Activated gamma-delta T cell treated with anti-CD3 and anti-CD28 coated beads, Interleukin-2, amount 50 U/mL, for 16 hours (primary cell): ENCODE measurements at regions not wholly inside any gene's neighbourhood (a gene's known extent, or its start where the extent isn't known, plus 50 kb on each side); places are given as distances from the start of the nearest gene placed in this dataset.
"Not testable (repeated sequence)": the region's sequence is repeated elsewhere in the genome, so short reads cannot be mapped to it uniquely, and the experiment has no call there.

ENCODE experiments used
- DNase-seq: peaks from one replicate; pipeline ENCODE4 v3.0.0-alpha.2; 2020; ENCODE audit warnings: low read depth

- DNase-seq, result no peak
These were observed 95.7 kb upstream of the ZNF648 start for GRCh38 chr1:182157187-182157586.

DNA sequence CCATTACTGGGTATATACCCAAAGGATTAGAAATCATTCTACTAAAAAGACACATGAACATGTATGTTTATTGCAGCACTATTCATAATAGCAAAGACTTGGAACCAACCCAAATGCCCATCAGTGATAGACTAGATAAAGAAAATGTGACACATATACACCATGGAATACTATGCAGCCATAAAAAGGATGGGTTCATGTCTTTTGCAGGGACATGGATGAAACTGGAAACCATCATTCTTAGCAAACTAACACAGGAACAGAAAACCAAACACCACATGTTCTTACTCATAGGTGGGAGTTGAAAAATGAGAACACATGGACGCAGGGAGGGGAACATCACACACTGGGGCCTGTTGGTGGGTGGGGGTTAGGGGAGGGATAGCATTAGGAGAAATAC lies 92.9 kb upstream of the ZNF648 start:
- not testable (repeated sequence) for DNase-seq

DNA sequence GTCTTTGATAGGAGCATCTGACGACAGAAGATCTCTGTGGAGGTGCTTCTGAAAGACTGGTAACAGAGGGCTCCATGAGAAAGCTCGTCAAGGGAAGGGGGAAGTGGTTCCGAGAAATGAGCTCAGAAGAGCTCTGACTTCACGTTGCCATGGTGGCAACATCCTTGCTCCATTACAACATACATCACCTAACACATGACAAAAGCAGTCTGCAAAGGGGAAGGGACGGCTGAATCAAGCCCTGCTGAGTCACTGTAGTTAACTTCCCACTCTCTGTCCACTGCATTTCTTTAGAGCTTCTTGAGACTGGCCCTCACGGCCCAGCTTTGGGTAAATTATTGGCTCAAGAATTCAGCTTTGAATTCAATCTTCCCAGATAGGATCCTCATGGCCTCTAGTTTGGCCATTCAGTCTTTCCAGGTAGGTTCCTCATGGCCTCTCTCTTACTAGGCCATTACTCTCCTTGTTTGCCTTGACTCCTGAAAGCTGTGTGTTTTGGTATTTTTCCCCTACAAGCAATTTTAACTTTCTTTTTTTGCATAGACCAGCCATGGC lies 88.0 kb upstream of the ZNF648 start:
- no peak for DNase-seq

DNA sequence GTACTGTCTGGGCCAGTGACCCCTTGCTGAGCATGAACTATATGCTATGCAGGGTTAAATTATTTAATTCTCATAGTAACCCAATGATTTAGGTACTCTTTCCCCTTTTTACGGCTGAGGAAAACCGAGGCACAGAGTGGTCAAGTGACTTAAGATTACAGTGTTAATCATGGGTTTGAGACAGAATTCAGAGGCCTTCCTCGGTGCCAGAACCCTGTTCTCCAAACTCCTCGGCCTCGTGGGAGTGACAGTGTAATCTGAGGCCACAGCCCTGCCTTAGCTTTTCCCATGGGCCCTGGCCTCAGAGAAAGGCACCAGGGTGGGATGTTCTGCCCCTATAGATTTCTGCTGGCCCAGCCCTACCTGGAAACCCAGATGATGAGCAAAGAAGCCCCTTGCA lies 86.4 kb upstream of the ZNF648 start:
- DNase-seq, result no peak

DNA sequence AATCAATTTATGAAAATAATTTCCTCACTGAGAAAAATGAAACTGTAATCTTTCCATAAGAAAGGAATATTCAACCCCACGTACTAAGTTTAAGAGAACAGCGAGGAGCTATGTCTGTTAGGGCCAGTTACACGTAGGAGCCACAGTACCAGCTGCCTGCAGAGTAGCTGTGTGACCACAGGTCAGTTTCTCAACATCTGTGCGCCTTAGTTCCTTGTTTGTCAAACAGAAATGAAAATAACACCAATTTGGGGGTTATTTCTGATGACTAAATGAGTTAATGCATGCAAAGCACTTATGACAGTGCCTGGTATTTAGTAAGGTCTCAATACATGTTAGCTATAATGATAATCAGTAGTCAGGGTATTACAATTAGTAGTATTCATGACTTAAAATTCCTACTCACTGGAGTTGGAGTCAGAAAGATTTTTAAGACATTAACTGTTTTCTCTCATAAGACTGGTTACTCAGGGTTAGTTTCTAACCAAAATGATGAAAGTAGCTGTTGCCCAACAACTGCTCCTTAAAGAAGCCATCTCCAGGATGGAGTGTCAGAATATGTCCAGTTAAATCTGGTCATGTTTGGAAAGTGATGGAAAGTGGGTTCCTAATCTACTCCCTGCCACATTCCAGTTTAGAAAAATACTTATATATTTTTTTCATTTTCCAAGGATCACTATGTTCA lies 85.8 kb upstream of the ZNF648 start:
- DNase-seq, result no peak

DNA sequence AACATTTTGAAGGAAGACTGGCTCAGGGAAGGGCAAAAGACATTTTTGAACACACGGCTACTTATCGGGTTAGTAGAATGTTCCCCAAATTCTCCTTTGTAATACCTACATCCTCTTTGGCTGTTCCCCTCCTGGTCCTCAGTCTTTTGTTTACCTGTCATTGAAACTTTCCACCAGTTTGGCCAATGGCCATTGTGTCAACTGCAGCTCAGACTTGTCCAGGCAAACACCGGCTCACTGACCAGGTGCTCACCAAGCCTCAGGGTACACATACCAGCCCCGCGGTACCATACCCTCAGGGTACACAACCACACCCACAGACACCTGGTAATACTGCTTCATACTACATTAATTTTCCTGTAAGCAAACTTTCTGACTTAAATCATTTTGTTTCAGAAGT lies 84.8 kb upstream of the ZNF648 start:
- DNase-seq, result no peak

DNA sequence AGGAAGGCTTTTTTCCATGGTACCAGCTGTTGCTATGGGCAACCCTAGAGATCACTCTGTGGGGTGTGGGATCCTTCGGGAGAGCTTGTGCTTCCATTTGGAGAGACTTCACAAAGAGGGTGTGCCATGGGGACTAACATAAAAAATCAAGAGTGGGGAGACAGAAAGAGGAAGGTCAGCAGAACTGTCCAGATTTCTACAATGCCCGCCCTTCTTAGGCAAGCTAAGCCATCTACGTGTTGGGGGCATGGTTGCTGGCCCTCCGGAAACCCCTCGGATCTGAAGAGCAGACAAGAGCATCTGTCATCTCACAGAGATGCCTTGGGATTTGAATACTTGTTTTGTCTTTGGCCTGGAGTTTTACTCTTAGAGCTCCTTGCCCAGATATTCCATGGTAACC lies 83.9 kb upstream of the ZNF648 start:
- no peak for DNase-seq

DNA sequence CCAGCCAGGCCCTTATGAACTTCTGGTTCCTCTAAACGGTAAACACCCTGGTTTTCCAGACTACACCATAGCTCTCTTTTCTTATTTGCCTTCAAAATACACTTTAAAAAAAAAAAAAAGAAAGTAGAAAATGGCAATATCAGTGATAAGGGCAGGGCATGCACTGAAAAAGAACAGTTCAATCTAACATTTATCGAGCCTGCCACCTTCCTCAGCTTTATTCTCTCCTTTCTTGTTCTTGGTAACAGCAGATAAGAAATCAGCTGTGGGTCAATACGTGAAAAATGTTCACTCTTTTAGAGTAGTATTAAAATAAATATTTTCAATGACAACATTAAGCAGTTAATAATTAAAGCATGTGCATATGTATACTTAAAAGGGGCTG lies 83.1 kb upstream of the ZNF648 start:
- no peak for DNase-seq

- DNase-seq, result no peak
These were observed 82.5 kb upstream of the ZNF648 start for GRCh38 chr1:182143825-182144645.

DNA sequence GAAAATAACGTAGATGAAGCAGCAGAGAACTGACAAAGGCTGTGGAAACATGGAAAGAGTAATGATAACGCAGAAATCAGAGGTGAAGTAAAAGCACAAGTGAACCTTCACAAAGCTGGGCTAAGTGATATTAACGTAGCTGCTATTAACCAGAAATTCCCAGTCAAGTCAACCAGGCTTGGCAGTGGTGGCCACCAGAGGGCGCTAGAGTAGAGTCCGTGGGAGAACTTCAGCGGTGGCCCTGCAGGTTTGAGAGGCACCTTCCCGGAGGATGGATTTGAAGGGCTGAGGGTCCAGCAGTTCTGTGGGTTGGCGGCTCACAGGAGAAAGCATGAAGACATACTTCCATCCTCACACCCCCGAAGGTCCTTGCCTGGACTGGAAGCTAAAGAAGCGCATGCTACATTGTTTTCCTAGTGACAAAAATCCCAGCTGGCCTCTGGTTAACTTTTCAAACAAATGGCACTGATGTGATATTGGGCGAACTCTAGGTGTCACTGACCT lies 81.7 kb upstream of the ZNF648 start:
- DNase-seq, result peak; percentile 84

DNA sequence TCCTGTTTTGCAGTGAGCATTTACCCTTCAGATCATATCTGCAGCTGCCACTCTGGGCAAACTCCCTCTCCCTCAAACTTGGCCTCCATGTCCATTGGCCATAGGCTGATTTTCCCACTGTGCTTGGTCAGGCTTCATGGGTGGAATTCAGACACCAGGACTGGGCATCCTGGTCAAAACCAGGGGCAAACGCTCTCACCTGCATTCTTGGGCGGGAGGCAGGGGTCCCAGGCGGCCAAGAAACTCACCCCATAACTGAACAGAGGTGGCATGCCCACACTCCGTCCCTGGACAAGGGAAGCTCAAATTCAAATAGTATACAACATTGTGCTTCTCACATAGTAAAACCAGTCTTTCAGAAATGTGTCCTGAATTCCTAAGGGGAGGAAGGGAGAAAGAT lies 81.1 kb upstream of the ZNF648 start:
- DNase-seq, result no peak

DNA sequence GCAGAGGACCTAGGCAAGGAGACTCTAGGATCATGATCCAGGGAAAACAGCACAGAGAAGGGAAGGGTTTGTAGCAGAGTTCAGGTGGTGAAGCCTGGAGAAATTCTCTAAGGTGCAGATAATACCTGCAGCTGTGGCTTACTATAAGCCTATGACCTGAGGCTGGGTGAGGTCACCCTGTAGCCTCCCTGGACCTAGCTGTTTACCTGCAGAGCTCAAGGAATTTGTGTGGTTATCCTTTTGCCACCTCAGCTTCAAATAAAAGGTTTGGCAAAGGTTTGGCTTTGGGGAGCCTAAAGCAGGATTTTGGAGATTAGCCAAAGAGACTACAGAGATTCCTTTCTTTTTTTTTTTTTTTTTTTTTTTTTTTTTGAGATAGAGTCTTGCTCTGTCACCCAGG lies 79.5 kb upstream of the ZNF648 start:
- DNase-seq, result no peak

DNA sequence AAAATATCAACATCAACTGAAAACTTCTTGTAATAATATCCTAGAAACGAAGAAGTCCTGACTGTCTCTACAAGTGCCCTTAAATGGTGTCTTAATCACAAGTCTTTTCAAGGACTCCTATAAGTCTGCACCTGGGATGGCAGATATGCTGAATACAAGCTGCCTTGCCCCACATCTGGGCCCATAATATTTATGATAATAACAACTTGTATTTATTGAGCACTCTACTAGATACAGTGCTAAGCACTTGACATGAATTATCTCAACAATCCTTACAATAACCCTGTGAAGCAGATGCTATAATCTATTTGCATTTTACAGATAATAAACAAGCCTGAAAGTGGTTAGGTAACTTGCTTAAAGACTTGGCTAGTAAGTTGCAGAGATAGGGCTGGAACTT lies 78.0 kb upstream of the ZNF648 start:
- no peak for DNase-seq

GRCh38 chr1:182137546-182137945 lies 76.0 kb upstream of the ZNF648 start:
- DNase-seq, result no peak

DNA sequence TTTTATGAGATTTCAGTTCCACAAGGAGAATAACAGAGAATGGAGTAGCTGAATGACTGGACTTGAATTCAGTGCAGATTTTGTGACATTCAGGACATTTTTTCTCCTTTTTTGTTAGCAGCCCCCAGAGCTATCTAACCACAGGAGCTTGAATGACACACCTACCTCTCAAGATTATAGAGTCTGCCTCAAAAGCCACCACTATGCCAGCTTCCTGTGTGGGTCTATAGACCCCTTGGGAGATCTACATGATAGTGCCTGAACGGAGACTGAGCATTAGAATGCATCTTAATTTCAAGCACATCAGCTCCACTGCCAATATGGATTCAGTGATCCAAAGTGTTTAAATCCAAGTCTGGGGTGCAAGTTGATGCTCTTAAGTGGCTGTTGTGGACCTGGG lies 74.4 kb upstream of the ZNF648 start:
- DNase-seq, result no peak

- DNase-seq, result no peak
These were observed 72.7 kb upstream of the ZNF648 start for GRCh38 chr1:182134257-182134656.

DNA sequence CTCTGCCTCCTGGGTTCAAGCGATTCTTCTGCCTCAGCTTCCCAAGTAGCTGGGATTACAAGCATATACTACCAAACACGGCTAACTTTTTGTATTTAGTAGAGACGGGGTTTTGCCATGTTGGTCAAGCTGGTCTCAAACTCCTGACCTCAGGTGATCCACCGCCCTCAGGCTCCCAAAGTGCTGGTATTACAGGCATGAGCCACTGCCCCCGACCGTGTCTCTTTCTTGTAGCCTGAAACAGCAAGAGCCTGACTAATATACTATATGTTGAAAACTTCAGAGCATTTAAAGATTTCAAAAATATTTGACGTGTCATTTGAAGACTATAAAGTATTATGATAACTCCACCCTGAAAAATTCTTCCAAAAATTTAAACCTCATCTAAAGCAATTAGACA lies 71.7 kb upstream of the ZNF648 start:
- DNase-seq, result no peak

GRCh38 chr1:182129398-182129797 lies 67.9 kb upstream of the ZNF648 start:
- DNase-seq, result no peak

DNA sequence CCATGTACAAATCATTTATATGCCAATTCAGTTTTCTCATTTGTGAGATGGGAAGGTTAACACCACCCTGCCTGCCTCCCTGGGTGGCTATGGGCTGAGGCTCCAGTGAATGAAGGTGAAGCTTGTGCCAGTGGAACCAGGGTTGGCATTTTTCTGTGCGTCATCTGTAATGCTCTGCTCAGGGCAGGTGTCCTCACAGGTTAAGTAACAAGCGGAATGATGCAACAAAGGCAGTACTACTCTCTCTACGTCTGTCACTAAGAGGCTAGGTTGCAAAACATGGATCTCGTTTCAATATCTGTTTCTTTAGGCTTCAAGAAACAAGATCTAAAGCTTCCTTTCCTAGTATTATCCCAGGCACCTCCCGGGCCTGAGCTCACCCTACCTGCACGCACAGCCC lies 67.0 kb upstream of the ZNF648 start:
- no peak for DNase-seq

DNA sequence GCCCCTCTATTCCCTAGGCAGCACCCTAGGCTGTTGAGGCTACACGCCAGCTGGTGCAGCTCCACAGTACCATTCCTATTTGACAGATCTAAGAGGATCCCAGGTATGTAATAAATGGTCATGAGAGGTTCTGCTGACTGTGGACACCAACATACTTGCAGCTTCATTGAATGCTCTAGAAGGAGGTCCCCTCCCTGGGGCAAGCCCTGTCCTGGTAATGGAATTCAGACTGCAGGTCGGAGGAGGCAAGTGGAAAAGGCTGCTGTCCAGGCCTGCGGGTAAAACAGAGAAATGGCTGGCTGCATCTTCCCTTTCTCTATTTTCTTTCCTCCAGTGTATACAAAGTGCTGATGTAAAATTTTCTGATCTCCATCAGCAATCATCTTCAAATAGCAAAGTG lies 66.1 kb upstream of the ZNF648 start:
- no peak for DNase-seq

- no peak for DNase-seq
These were observed 64.8 kb upstream of the ZNF648 start for GRCh38 chr1:182126272-182126800.

- DNase-seq, result no peak
These were observed 61.4 kb upstream of the ZNF648 start for GRCh38 chr1:182122913-182123260.

- no peak for DNase-seq
These were observed 60.9 kb upstream of the ZNF648 start for GRCh38 chr1:182122256-182122912.
